Epithelial cell of esophagus (primary cell): ENCODE measurements at regions not wholly inside any gene's neighbourhood (a gene's known extent, or its start where the extent isn't known, plus 50 kb on each side); places are given as distances from the start of the nearest gene placed in this dataset.
A peak's percentile ranks its signal among the peaks of the same experiment; 100 is the strongest.

ENCODE experiments used
- DNase-seq: peaks from one replicate; pipeline ENCODE4 v3.0.0; 2010; ENCODE audit warnings: low read depth
- H3K4me3 ChIP-seq: 2 replicates; pipeline ENCODE4 v1.5.1; 2011; ENCODE audit warnings: mild to moderate bottlenecking, low read length, control low read depth
- TF ChIP-seq, protein P1 (sequence below): IDR thresholded peaks from 2 replicates; pipeline ENCODE4 v1.5.1; 2011; ENCODE audit warnings: low read depth, mild to moderate bottlenecking, low read length, control low read depth, inconsistent platforms; ENCODE audit not compliant: insufficient read depth; ENCODE audit errors: missing control alignments

DNA sequence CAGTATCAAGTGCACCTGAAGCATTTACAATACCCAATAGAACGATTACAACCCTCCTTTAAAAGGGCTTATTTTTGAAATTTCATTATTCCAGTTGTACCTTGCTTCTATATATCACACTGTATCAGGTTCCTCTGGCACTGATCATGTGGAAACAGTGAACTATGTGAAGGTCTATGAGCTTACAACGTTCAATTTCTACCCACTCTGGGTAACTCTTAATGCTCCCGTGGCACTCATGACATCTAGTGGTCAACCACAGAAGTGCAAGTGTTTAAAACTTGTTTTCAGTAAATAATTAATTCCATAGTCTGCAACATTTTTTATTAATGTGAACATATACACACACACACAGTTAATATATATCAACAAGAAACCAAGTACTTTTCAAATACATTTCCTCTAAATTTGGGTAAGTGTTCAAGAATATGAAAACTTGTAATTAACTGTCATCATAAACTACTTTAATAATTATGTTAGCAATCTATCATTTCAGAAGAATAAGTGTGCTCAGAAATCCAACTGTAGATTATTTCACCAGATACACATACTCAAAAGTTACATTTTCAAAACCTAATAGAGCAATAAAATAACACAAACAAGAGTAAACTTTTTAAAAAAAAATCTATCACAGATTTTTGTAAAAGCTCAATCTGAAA lies 61.0 kb downstream of the MPP7 start:
- TF ChIP-seq, protein P1, sequence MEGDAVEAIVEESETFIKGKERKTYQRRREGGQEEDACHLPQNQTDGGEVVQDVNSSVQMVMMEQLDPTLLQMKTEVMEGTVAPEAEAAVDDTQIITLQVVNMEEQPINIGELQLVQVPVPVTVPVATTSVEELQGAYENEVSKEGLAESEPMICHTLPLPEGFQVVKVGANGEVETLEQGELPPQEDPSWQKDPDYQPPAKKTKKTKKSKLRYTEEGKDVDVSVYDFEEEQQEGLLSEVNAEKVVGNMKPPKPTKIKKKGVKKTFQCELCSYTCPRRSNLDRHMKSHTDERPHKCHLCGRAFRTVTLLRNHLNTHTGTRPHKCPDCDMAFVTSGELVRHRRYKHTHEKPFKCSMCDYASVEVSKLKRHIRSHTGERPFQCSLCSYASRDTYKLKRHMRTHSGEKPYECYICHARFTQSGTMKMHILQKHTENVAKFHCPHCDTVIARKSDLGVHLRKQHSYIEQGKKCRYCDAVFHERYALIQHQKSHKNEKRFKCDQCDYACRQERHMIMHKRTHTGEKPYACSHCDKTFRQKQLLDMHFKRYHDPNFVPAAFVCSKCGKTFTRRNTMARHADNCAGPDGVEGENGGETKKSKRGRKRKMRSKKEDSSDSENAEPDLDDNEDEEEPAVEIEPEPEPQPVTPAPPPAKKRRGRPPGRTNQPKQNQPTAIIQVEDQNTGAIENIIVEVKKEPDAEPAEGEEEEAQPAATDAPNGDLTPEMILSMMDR, result peak; percentile 95
- DNase-seq, result peak; percentile 63
- H3K4me3 ChIP-seq, result no peak overlapping the region

DNA sequence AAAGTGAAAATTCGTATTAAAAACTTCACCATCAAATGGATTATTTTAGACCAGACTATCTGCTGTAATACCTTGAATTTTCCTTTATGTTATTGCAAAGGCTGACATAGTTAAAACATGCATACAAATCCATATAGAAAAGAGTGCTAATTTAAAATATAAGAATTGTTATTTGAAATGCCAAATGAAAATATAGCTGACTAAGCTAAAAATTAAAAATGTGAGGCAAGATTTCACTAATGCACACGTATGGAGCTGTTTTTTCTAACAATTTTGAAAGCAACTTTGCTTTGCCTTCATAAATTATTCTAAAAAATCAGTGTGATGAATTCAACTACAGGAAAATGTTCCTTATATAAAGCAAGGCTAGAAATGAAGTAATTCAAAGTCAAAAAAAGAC lies 62.5 kb downstream of the MPP7 start:
- TF ChIP-seq, protein P1, result no peak
- no peak for DNase-seq
- H3K4me3 ChIP-seq, result no peak overlapping the region

DNA sequence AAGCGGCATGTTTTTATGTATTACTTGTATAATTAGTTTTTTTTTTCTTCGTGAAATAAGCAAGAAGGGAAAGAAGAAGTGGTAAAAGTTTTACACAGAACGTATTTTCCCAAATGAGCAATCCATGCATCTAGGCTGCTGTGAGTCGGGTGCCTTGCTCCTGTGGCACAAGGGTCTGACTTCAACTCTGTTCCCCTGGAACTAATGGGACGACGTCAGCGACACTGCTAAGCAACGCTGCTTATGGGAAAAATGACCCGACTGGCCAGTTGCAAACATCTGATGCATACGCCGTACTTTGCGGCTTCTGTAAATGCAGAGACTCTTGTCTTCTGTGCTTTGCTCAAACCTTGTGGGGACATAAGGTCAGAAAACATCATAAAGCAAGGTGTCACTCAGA lies 66.3 kb downstream of the MPP7 start:
- TF ChIP-seq, protein P1, result no peak
- H3K4me3 ChIP-seq, result no peak overlapping the region
- DNase-seq, result no peak

DNA sequence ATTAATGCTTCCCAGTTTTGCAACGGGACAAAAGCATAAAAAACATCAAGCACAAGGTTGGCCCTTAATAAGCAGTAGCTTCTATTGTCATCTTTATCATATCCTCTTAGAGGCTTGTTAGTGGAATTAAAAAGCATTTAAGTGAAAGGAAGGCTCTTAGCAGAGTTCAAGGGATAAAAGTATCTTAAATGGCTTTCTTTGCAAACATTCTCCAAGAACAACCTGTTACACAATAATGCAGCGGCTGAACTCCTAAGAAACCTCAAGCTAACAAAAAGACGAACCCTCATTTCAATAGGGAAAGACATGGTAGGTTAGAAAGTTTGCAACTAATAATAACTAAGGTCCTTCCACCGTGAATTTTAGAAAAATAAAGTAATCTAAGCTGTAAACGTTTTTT lies 82.1 kb downstream of the MPP7 start:
- DNase-seq, result no peak
- TF ChIP-seq, protein P1, result no peak

DNA sequence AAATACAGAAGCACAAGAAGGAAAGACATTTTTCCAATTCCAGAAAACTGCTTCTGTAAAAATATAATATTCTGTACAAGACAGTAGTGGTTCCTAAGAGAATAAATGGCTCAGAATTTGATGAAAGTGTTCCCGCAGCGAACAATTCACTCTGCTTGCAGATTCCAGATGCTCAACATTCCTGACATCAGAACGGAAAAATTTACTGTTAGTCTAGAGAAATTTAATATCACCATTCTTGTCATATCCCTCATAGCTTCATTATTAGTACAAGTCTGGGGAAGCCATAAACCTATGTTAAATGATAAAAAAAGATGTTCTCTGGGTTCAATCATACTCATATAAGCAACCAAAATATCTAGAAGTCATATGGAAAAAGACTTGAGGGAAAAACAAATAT lies 83.6 kb downstream of the MPP7 start:
- no peak for DNase-seq
- TF ChIP-seq, protein P1, result no peak
- H3K4me3 ChIP-seq, result no peak overlapping the region

More for the DNA sequence above, 82.1 kb downstream of the MPP7 start:
- H3K4me3 ChIP-seq, result no peak overlapping the region

DNA sequence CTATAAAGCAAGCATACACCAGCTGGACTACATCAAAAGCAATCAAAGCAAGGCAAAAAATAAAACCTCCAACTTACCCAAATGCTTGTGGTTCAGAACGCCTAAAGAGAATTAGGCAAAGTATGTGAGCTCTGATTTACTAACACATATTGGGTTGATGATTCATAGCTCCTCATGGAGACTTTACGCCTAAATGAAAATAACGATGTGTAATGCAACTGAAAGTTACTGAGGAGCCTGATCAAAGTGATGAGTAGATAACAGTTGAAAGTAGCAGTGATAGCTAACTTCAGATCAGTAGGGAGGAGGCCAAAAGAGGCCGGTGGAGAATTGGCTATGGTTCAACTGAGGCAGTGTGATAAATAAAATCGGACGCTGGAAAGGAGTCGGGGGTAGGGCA lies 85.0 kb downstream of the MPP7 start:
- no peak overlapping the region for H3K4me3 ChIP-seq
- TF ChIP-seq, protein P1, result no peak
- DNase-seq, result peak; percentile 75

DNA sequence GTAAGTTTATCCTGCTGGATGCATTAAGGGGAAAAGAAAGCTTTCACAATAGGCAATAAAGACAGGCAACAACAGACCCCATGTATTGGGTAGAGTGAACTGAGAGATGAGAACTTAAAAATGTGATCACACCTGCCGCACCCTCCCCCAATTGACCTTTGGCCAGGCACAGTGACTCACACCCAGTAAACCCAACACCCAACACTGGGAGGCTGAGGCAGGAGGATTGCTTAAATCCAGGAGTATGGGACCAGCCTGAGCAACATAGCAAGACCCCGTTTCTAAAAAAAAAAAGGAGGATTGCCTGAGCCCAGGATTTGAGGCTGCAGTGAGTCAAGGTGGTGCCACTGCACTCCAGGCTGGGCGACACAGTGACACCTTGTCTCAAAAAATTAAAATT lies 86.9 kb downstream of the MPP7 start:
- DNase-seq, result no peak

More for the DNA sequence above, 86.9 kb downstream of the MPP7 start:
- TF ChIP-seq, protein P1, result no peak
- H3K4me3 ChIP-seq, result no peak overlapping the region
